ENCODE measurements at regions not wholly inside any gene's neighbourhood (a gene's known extent, or its start where the extent isn't known, plus 50 kb on each side); places are given as distances from the start of the nearest gene placed in this dataset.

DNA sequence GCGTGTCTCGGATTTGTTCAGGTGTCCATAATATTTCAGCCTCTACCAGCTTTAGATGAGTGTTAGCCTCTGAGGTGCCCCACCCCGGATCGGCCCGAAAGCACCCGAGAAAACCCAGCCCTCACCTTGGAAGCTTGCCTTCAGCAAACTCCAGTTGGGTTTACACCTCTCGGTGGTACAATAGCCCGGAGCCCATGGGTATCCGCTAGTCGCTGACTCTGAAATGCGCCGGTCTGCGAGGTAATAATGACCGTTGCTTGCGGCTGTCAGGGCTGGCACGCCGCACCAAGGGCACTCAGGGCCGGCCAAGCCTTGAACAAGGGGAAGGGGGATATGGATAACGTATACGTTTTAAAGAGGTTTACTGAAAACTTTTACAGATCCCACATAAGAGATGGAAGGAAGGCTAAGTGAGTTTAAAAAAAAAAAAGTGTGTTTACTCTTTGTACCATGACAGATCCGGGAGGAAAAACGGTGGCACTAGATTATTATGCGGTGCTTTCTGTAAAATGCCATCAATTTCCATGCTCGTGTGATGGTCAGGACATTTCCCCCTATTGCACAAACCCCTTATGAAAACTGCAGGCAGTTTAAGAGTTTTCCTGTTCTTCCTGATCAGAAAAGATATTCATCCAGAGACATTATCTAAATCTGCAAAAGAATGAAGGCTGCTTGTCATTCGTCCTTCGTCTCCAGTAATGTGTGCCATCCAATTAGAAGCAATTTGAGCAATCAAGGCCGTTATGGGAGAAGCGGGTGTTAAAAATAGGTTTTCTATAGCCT is 124.2 kb downstream of the TMEM161B start:
- Histone ChIP-seq H3K79me2 (replicated peaks; ENCODE audit: insufficient read depth, low read length) (peaks cover 23% of the 10 kb centered on the region), H2AFZ (ENCODE audit: low read depth, low read length) (no peak overlapping the region), H3K27me3 (ENCODE audit: insufficient read depth, low read depth, low read length) (no peaks in the 10 kb centered on the region), H3K4me3 (ENCODE audit: low read length) (peak overlapping the region; percentile 71), H3K27ac (ENCODE audit: low read length) (peak overlapping the region; percentile 100), H3K9ac (ENCODE audit: low read length) (peak overlapping the region; percentile 51), H3K9me3 (ENCODE audit: low read length) (no peaks in the 10 kb centered on the region), H3K9me2 (ENCODE audit: insufficient read depth, low read length) (no peaks in the 10 kb centered on the region), H3K4me2 (ENCODE audit: low read length) (peak overlapping the region; percentile 22), H3F3A (ENCODE audit: insufficient read depth, low read length, poor library complexity, severe bottlenecking) (peaks cover 4% of the 10 kb centered on the region), H4K20me1 (ENCODE audit: insufficient read depth) (no peaks in the 10 kb centered on the region), H3K36me3 (ENCODE audit: insufficient read depth, low read length) (no peaks in the 10 kb centered on the region)
- TF ChIP-seq RAD21 (conservative IDR thresholded peaks at IDR 0.05) (no peak), CTCF (IDR thresholded peaks at IDR 0.05; ENCODE audit: poor library complexity, severe bottlenecking) (no peak), POLR2AphosphoS5 (IDR thresholded peaks at IDR 0.05) (no peak), EP300 (conservative IDR thresholded peaks at IDR 0.05; ENCODE audit: poor library complexity, severe bottlenecking) (no peak), MXI1 (conservative IDR thresholded peaks at IDR 0.05; ENCODE audit: poor library complexity, severe bottlenecking) (no peak), TAF1 (IDR thresholded peaks at IDR 0.05; ENCODE audit: low read depth) (no peak), EZH2 (IDR thresholded peaks at IDR 0.05; ENCODE audit: borderline replicate concordance, insufficient read depth, low read length, poor library complexity, severe bottlenecking) (no peak), SMC3 (conservative IDR thresholded peaks at IDR 0.05; ENCODE audit: poor library complexity) (no peak)
- TF ChIP-seq, protein P1, sequence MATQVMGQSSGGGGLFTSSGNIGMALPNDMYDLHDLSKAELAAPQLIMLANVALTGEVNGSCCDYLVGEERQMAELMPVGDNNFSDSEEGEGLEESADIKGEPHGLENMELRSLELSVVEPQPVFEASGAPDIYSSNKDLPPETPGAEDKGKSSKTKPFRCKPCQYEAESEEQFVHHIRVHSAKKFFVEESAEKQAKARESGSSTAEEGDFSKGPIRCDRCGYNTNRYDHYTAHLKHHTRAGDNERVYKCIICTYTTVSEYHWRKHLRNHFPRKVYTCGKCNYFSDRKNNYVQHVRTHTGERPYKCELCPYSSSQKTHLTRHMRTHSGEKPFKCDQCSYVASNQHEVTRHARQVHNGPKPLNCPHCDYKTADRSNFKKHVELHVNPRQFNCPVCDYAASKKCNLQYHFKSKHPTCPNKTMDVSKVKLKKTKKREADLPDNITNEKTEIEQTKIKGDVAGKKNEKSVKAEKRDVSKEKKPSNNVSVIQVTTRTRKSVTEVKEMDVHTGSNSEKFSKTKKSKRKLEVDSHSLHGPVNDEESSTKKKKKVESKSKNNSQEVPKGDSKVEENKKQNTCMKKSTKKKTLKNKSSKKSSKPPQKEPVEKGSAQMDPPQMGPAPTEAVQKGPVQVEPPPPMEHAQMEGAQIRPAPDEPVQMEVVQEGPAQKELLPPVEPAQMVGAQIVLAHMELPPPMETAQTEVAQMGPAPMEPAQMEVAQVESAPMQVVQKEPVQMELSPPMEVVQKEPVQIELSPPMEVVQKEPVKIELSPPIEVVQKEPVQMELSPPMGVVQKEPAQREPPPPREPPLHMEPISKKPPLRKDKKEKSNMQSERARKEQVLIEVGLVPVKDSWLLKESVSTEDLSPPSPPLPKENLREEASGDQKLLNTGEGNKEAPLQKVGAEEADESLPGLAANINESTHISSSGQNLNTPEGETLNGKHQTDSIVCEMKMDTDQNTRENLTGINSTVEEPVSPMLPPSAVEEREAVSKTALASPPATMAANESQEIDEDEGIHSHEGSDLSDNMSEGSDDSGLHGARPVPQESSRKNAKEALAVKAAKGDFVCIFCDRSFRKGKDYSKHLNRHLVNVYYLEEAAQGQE (IDR thresholded peaks at IDR 0.05; ENCODE audit: borderline replicate concordance), result no peak

DNA sequence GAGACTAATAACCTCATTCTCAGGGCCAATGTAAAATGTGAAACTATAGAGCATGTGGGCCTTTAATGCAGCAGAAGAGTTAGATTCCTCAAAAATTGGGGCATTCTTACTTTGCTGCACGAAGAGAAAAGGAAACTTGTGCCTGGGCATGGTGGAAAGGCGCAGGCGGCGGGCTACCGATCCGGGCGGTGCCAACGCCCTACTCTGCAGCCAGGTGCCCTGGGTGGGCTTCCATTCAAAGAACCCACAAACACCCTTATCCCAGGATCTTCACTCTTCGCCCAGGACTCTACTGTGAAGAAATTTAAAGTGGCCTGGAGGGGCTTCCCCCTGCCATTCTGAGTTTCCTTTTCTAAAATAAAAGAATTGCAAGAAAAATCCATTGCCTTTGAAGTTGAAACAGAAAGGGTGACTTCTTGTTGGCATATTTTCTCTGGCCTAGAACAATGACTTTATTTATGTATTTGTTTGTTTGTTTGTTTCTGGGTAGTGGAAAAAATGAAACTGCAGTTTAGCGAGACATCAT is 124.9 kb downstream of the TMEM161B start:
- no peak for TF ChIP-seq CTCF (IDR thresholded peaks at IDR 0.05; ENCODE audit: poor library complexity, severe bottlenecking)
- TF ChIP-seq RAD21 (conservative IDR thresholded peaks at IDR 0.05), result no peak
- no peak for TF ChIP-seq EP300 (conservative IDR thresholded peaks at IDR 0.05; ENCODE audit: poor library complexity, severe bottlenecking)
- no peak for TF ChIP-seq SMC3 (conservative IDR thresholded peaks at IDR 0.05; ENCODE audit: poor library complexity)
- TF ChIP-seq TAF1 (IDR thresholded peaks at IDR 0.05; ENCODE audit: low read depth), result no peak
- no peak for TF ChIP-seq MXI1 (conservative IDR thresholded peaks at IDR 0.05; ENCODE audit: poor library complexity, severe bottlenecking)
- TF ChIP-seq EZH2 (IDR thresholded peaks at IDR 0.05; ENCODE audit: borderline replicate concordance, insufficient read depth, low read length, poor library complexity, severe bottlenecking), result no peak
- TF ChIP-seq, protein P1 (IDR thresholded peaks at IDR 0.05; ENCODE audit: borderline replicate concordance), result no peak
- TF ChIP-seq POLR2AphosphoS5 (IDR thresholded peaks at IDR 0.05), result no peak
- H3K4me3 ChIP-seq (ENCODE audit: low read length), result peak overlapping the region; percentile 71
- peak overlapping the region; percentile 100 for H3K27ac ChIP-seq (ENCODE audit: low read length)
- H2AFZ ChIP-seq (ENCODE audit: low read depth, low read length), result no peak overlapping the region
- H4K20me1 ChIP-seq (ENCODE audit: insufficient read depth), result no peaks in the 10 kb centered on the region
- H3K27me3 ChIP-seq (ENCODE audit: insufficient read depth, low read depth, low read length), result no peaks in the 10 kb centered on the region
- peaks cover 5% of the 10 kb centered on the region for H3F3A ChIP-seq (ENCODE audit: insufficient read depth, low read length, poor library complexity, severe bottlenecking)
- H3K36me3 ChIP-seq (ENCODE audit: insufficient read depth, low read length), result no peaks in the 10 kb centered on the region
- H3K9me2 ChIP-seq (ENCODE audit: insufficient read depth, low read length), result no peaks in the 10 kb centered on the region
- H3K4me2 ChIP-seq (ENCODE audit: low read length), result peak overlapping the region; percentile 98
- no peaks in the 10 kb centered on the region for H3K9me3 ChIP-seq (ENCODE audit: low read length)
- peaks cover 30% of the 10 kb centered on the region for H3K79me2 ChIP-seq (replicated peaks; ENCODE audit: insufficient read depth, low read length)
- H3K9ac ChIP-seq (ENCODE audit: low read length), result peak overlapping the region; percentile 96

Data from neural cell (in vitro differentiated cells).